IgD-negative memory B cell (primary cell): ENCODE measurements at regions not wholly inside any gene's neighbourhood (a gene's known extent, or its start where the extent isn't known, plus 50 kb on each side); places are given as distances from the start of the nearest gene placed in this dataset.
A peak's percentile ranks its signal among the peaks of the same experiment; 100 is the strongest.

ENCODE experiments used
- H3K27ac Mint-ChIP-seq, 3 donors: one replicate each; pipeline ENCODE4 v1.8.0; 2020 to 2022; ENCODE audit warnings: mild to moderate bottlenecking in 3 of 3, mixed read lengths in 3 of 3, moderate library complexity in 1 of 3
- H3K27me3 Mint-ChIP-seq: one replicate; pipeline ENCODE4 v1.8.0; 2021; ENCODE audit warnings: mixed read lengths
- H3K36me3 Mint-ChIP-seq: one replicate; pipeline ENCODE4 v1.8.0; 2020; ENCODE audit warnings: mild to moderate bottlenecking, mixed read lengths
- H3K4me1 Mint-ChIP-seq, 3 donors: one replicate each; pipeline ENCODE4 v1.8.0; 2020 to 2022; ENCODE audit warnings: mixed read lengths in 3 of 3, mild to moderate bottlenecking in 1 of 3
- H3K4me3 Mint-ChIP-seq, 4 donors: one replicate each; pipeline ENCODE4 v1.8.0; 2020 to 2022; ENCODE audit warnings: mild to moderate bottlenecking in 4 of 4, mixed read lengths in 4 of 4, moderate library complexity in 3 of 4
- H3K9me3 Mint-ChIP-seq, 3 donors: one replicate each; pipeline ENCODE4 v1.8.0; 2020 to 2021; ENCODE audit warnings: mixed read lengths in 3 of 3, mild to moderate bottlenecking in 1 of 3

GRCh38 chr18:72114801-72115594 lies 429.1 kb downstream of the CBLN2 start:
- no peak overlapping the region for H3K27ac Mint-ChIP-seq
- H3K9me3 Mint-ChIP-seq: no peaks in the 10 kb centered on the region
- no peak overlapping the region for H3K4me3 Mint-ChIP-seq
- H3K4me1 Mint-ChIP-seq: peaks cover 0 to 5% (median 3%) of the 10 kb centered on the region in 3 donors
- no peaks in the 10 kb centered on the region for H3K36me3 Mint-ChIP-seq
- no peaks in the 10 kb centered on the region for H3K27me3 Mint-ChIP-seq

GRCh38 chr18:72107647-72108383 lies 436.3 kb downstream of the CBLN2 start:
- Mint-ChIP-seq H3K4me1 (peaks cover 4 to 7% (median 6%) of the 10 kb centered on the region in 3 donors), H3K27me3 (no peaks in the 10 kb centered on the region), H3K4me3 (no peak overlapping the region), H3K36me3 (peaks cover 3% of the 10 kb centered on the region), H3K9me3 (peaks cover 0 to 3% (median 0%) of the 10 kb centered on the region in 3 donors), H3K27ac (no peak overlapping the region)

GRCh38 chr18:72104851-72105250 lies 439.3 kb downstream of the CBLN2 start:
- peaks cover 3% of the 10 kb centered on the region for H3K36me3 Mint-ChIP-seq
- peaks cover 4 to 7% (median 6%) of the 10 kb centered on the region in 3 donors for H3K4me1 Mint-ChIP-seq
- no peaks in the 10 kb centered on the region for H3K27me3 Mint-ChIP-seq
- no peak overlapping the region for H3K27ac Mint-ChIP-seq
- peaks cover 0 to 3% (median 0%) of the 10 kb centered on the region in 3 donors for H3K9me3 Mint-ChIP-seq
- no peak overlapping the region for H3K4me3 Mint-ChIP-seq

GRCh38 chr18:72102412-72102811 lies 441.7 kb downstream of the CBLN2 start:
- no peak overlapping the region for H3K27ac Mint-ChIP-seq
- no peak overlapping the region for H3K4me3 Mint-ChIP-seq
- no peaks in the 10 kb centered on the region for H3K4me1 Mint-ChIP-seq
- H3K27me3 Mint-ChIP-seq: no peaks in the 10 kb centered on the region
- H3K36me3 Mint-ChIP-seq: peaks cover 3% of the 10 kb centered on the region
- peaks cover 0 to 7% (median 5%) of the 10 kb centered on the region in 3 donors for H3K9me3 Mint-ChIP-seq

GRCh38 chr18:72100465-72101004 lies 443.6 kb downstream of the CBLN2 start:
- Mint-ChIP-seq H3K4me1 (no peaks in the 10 kb centered on the region), H3K36me3 (peaks cover 3% of the 10 kb centered on the region), H3K4me3 (no peak overlapping the region), H3K9me3 (peaks cover 0 to 7% (median 5%) of the 10 kb centered on the region in 3 donors), H3K27ac (no peak overlapping the region), H3K27me3 (no peaks in the 10 kb centered on the region)

- H3K4me1 Mint-ChIP-seq: peaks cover 26 to 33% (median 31%) of the 10 kb centered on the region in 3 donors
- H3K4me3 Mint-ChIP-seq: peak overlapping the region; percentile 7 to 89 (median 76)
- H3K36me3 Mint-ChIP-seq: no peaks in the 10 kb centered on the region
- no peaks in the 10 kb centered on the region for H3K27me3 Mint-ChIP-seq
- H3K27ac Mint-ChIP-seq: no peak overlapping the region
- H3K9me3 Mint-ChIP-seq: no peaks in the 10 kb centered on the region
Measured at GRCh38 chr18:72091369-72091768, 452.8 kb downstream of the CBLN2 start.

GRCh38 chr18:72089432-72089831 lies 454.7 kb downstream of the CBLN2 start:
- H3K27me3 Mint-ChIP-seq: no peaks in the 10 kb centered on the region
- H3K4me3 Mint-ChIP-seq: peak overlapping the region in 3 of 4 donors; percentile 41 to 65 (median 63)
- peak overlapping the region; percentile 35 to 64 (median 40) for H3K27ac Mint-ChIP-seq
- H3K9me3 Mint-ChIP-seq: peaks cover 0 to 2% (median 0%) of the 10 kb centered on the region in 3 donors
- H3K36me3 Mint-ChIP-seq: no peaks in the 10 kb centered on the region
- H3K4me1 Mint-ChIP-seq: peaks cover 26 to 38% (median 33%) of the 10 kb centered on the region in 3 donors

- no peak overlapping the region for H3K27ac Mint-ChIP-seq
- no peak overlapping the region for H3K4me3 Mint-ChIP-seq
- H3K9me3 Mint-ChIP-seq: peaks cover 0 to 2% (median 0%) of the 10 kb centered on the region in 3 donors
- peaks cover 21 to 32% (median 29%) of the 10 kb centered on the region in 3 donors for H3K4me1 Mint-ChIP-seq
- H3K27me3 Mint-ChIP-seq: no peaks in the 10 kb centered on the region
- no peaks in the 10 kb centered on the region for H3K36me3 Mint-ChIP-seq
Measured at GRCh38 chr18:72086421-72086820, 457.7 kb downstream of the CBLN2 start.

- Mint-ChIP-seq H3K4me1 (no peaks in the 10 kb centered on the region), H3K27ac (no peak overlapping the region), H3K36me3 (no peaks in the 10 kb centered on the region), H3K9me3 (peaks cover 0 to 5% (median 2%) of the 10 kb centered on the region in 3 donors), H3K4me3 (no peak overlapping the region), H3K27me3 (no peaks in the 10 kb centered on the region)
Measured at GRCh38 chr18:72075040-72075439, 469.1 kb downstream of the CBLN2 start.

- Mint-ChIP-seq H3K4me1 (peaks cover 5 to 11% (median 6%) of the 10 kb centered on the region in 3 donors), H3K4me3 (no peak overlapping the region), H3K36me3 (no peaks in the 10 kb centered on the region), H3K9me3 (no peaks in the 10 kb centered on the region), H3K27me3 (no peaks in the 10 kb centered on the region), H3K27ac (no peak overlapping the region)
Measured at GRCh38 chr18:72063001-72063400, 481.1 kb downstream of the CBLN2 start.

GRCh38 chr18:72058851-72059250 lies 485.3 kb downstream of the CBLN2 start:
- Mint-ChIP-seq H3K9me3 (no peaks in the 10 kb centered on the region), H3K4me3 (no peak overlapping the region), H3K27me3 (no peaks in the 10 kb centered on the region), H3K27ac (no peak overlapping the region), H3K4me1 (peaks cover 5 to 11% (median 6%) of the 10 kb centered on the region in 3 donors), H3K36me3 (no peaks in the 10 kb centered on the region)

GRCh38 chr18:72056171-72056570 lies 488.0 kb downstream of the CBLN2 start:
- Mint-ChIP-seq H3K27me3 (no peaks in the 10 kb centered on the region), H3K4me1 (no peaks in the 10 kb centered on the region), H3K36me3 (no peaks in the 10 kb centered on the region), H3K4me3 (no peak overlapping the region), H3K27ac (no peak overlapping the region), H3K9me3 (peaks cover 0 to 2% (median 0%) of the 10 kb centered on the region in 3 donors)

GRCh38 chr18:72041313-72042032 lies 502.7 kb downstream of the CBLN2 start:
- Mint-ChIP-seq H3K27ac (no peak overlapping the region), H3K27me3 (no peaks in the 10 kb centered on the region), H3K4me3 (no peak overlapping the region), H3K9me3 (peaks cover 0 to 3% (median 2%) of the 10 kb centered on the region in 3 donors), H3K36me3 (no peaks in the 10 kb centered on the region), H3K4me1 (no peaks in the 10 kb centered on the region)

- no peaks in the 10 kb centered on the region for H3K27me3 Mint-ChIP-seq
Measured at GRCh38 chr18:72013427-72013850, 530.7 kb downstream of the CBLN2 start.

More at GRCh38 chr18:72013427-72013850, 530.7 kb downstream of the CBLN2 start:
- H3K4me3 Mint-ChIP-seq: no peak overlapping the region
- peaks cover 0 to 6% (median 0%) of the 10 kb centered on the region in 3 donors for H3K9me3 Mint-ChIP-seq
- no peaks in the 10 kb centered on the region for H3K36me3 Mint-ChIP-seq
- peaks cover 0 to 3% (median 0%) of the 10 kb centered on the region in 3 donors for H3K4me1 Mint-ChIP-seq
- no peak overlapping the region for H3K27ac Mint-ChIP-seq
